ENCODE measurements at regions not wholly inside any gene's neighbourhood (a gene's known extent, or its start where the extent isn't known, plus 50 kb on each side); places are given as distances from the start of the nearest gene placed in this dataset.

DNA sequence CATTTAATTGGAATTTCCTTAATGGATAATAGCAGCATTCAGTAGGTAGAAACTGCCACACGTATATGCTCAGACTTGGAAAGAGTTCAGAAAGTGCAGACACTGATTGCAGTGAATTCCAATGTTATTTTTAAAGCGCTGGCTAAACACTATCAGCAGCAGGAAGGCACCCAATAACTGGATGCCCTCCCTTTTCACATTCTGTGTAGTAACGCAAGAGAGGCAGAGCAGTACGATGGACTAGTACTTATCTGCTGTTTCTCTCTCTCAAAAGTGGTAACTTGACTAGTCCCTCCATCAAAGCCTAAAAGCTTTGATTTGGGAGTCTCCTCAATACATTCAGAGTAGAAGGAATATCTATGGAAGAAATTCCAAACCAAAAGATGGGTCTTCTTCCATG, 791.0 kb downstream of the TMTC2 start:
- Mint-ChIP-seq H3K4me3 (ENCODE audit: low read depth) (no peak overlapping the region), H3K36me3 (ENCODE audit: insufficient read depth) (no peaks in the 10 kb centered on the region), H3K27me3 (peaks cover 34% of the 10 kb centered on the region), H3K9me3 (ENCODE audit: low read depth) (no peaks in the 10 kb centered on the region), H3K4me1 (ENCODE audit: low read depth) (peaks cover 2% of the 10 kb centered on the region), H3K27ac (no peak overlapping the region)
- TF ChIP-seq CTCF (IDR thresholded peaks at IDR 0.05; ENCODE audit: unreplicated experiment) = no peak
- no peak for DNase-seq (ENCODE audit: low spot score, unreplicated experiment)

GRCh38 chr12:83476695-83477690, 790.3 kb downstream of the TMTC2 start:
- H3K36me3 Mint-ChIP-seq (ENCODE audit: insufficient read depth) = no peaks in the 10 kb centered on the region
- H3K4me3 Mint-ChIP-seq (ENCODE audit: low read depth) = no peak overlapping the region
- no peak overlapping the region for H3K27ac Mint-ChIP-seq
- TF ChIP-seq CTCF (IDR thresholded peaks at IDR 0.05; ENCODE audit: unreplicated experiment) = no peak
- H3K27me3 Mint-ChIP-seq = peaks cover 41% of the 10 kb centered on the region
- H3K4me1 Mint-ChIP-seq (ENCODE audit: low read depth) = peaks cover 2% of the 10 kb centered on the region
- H3K9me3 Mint-ChIP-seq (ENCODE audit: low read depth) = no peaks in the 10 kb centered on the region
- no peak for DNase-seq (ENCODE audit: low spot score, unreplicated experiment)

GRCh38 chr12:83476006-83476405, 789.3 kb downstream of the TMTC2 start:
- TF ChIP-seq CTCF (IDR thresholded peaks at IDR 0.05; ENCODE audit: unreplicated experiment) = no peak
- Mint-ChIP-seq H3K4me1 (ENCODE audit: low read depth) (peaks cover 2% of the 10 kb centered on the region), H3K27ac (no peak overlapping the region)

DNA sequence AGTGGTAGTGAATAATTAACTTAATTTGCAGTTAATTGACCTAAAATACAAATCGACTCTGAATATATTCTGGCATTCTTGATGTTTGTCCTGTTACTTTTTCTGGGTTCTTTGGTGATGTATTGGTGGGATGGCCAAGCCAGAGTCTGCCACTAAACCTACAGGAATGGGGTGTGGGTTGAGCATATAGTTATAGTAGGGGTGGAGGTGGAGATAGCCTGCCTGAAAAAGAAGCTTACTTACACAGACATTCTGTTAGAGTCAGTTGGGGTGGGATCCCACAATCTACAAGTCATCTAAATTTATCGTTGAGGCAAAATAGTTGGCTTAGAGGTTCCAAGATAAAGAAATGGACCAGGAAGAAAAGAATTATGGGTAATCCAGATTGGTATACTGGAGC, 787.7 kb downstream of the TMTC2 start:
- no peaks in the 10 kb centered on the region for H3K9me3 Mint-ChIP-seq (ENCODE audit: low read depth)
- DNase-seq (ENCODE audit: low spot score, unreplicated experiment) = no peak
- no peak for TF ChIP-seq CTCF (IDR thresholded peaks at IDR 0.05; ENCODE audit: unreplicated experiment)
- peaks cover 52% of the 10 kb centered on the region for H3K27me3 Mint-ChIP-seq
- no peaks in the 10 kb centered on the region for H3K36me3 Mint-ChIP-seq (ENCODE audit: insufficient read depth)
- peaks cover 5% of the 10 kb centered on the region for H3K4me1 Mint-ChIP-seq (ENCODE audit: low read depth)
- no peak overlapping the region for H3K27ac Mint-ChIP-seq
- no peak overlapping the region for H3K4me3 Mint-ChIP-seq (ENCODE audit: low read depth)

More at GRCh38 chr12:83476006-83476405, 789.3 kb downstream of the TMTC2 start:
- H3K36me3 Mint-ChIP-seq (ENCODE audit: insufficient read depth) = no peaks in the 10 kb centered on the region
- no peak for DNase-seq (ENCODE audit: low spot score, unreplicated experiment)
- no peaks in the 10 kb centered on the region for H3K9me3 Mint-ChIP-seq (ENCODE audit: low read depth)
- no peak overlapping the region for H3K4me3 Mint-ChIP-seq (ENCODE audit: low read depth)
- peaks cover 48% of the 10 kb centered on the region for H3K27me3 Mint-ChIP-seq

DNA sequence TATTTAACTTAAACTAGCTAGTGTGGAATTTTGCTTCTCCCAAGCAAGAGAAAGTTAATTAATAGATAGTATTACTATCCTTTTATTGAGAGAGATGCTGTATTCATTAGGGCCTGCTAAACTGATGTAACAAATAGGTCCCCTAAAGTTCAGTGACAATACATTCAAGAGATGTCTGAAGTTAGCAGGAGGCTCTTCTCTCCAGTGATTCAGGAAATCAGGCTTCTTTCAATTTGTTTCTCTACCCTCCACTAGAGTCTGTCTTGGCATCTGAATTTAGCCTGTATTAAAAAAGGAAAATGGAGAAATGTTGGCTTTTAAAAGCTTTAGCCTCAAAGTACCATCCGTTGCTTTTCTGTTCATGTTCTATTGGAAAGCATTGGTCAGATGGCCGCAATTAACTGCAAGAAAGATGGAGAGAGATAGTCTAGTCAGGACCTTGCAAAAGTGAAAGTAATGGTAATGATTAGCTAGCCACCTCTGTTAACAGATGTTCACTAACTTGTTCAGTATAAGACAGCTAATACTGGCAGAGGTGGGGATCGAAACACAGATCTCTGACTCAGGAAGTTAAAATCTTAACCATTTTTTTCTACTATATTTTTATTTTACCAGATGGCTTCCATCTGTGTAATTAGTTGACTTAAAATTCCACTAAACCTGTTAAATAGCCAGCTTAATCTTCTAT, 786.8 kb downstream of the TMTC2 start:
- DNase-seq (ENCODE audit: low spot score, unreplicated experiment) = no peak
- Mint-ChIP-seq H3K4me1 (ENCODE audit: low read depth) (peaks cover 5% of the 10 kb centered on the region), H3K27ac (no peak overlapping the region), H3K27me3 (peaks cover 48% of the 10 kb centered on the region), H3K36me3 (ENCODE audit: insufficient read depth) (no peaks in the 10 kb centered on the region), H3K4me3 (ENCODE audit: low read depth) (no peak overlapping the region), H3K9me3 (ENCODE audit: low read depth) (no peaks in the 10 kb centered on the region)
- TF ChIP-seq CTCF (IDR thresholded peaks at IDR 0.05; ENCODE audit: unreplicated experiment) = no peak

Measured in progenitor cell of endocrine pancreas (in vitro differentiated cells).